Neural progenitor cell (in vitro differentiated cells): ENCODE measurements at regions not wholly inside any gene's neighbourhood (a gene's known extent, or its start where the extent isn't known, plus 50 kb on each side); places are given as distances from the start of the nearest gene placed in this dataset.

ENCODE experiments used
- DNase-seq: peaks from one replicate; pipeline ENCODE4 v3.0.0-alpha.2; 2016; ENCODE audit warnings: low spot score
- H2AFZ ChIP-seq: fragments of 200-600 bp; sonication (generic); replicated peaks from 2 replicates; pipeline ENCODE4 v1.6.1; 2016; ENCODE audit warnings: antibody characterized with exemption
- H3F3A ChIP-seq: fragments of 200-600 bp; sonication (generic); 2 replicates; pipeline ENCODE4 v1.6.1; 2016; ENCODE audit warnings: antibody characterized with exemption, low read depth
- H3K27ac ChIP-seq: fragments of 200-600 bp; sonication (generic); 2 replicates; pipeline ENCODE4 v1.5.1; 2016; ENCODE audit warnings: mild to moderate bottlenecking
- H3K27me3 ChIP-seq: fragments of 200-600 bp; sonication (generic); 2 replicates; pipeline ENCODE4 v1.6.1; 2016; ENCODE audit warnings: mild to moderate bottlenecking, moderate library complexity
- H3K36me3 ChIP-seq: fragments of 200-600 bp; sonication (generic); 2 replicates; pipeline ENCODE4 v1.5.1; 2016
- H3K4me1 ChIP-seq: fragments of 200-600 bp; sonication (generic); 2 replicates; pipeline ENCODE4 v1.6.1; 2016; ENCODE audit warnings: mixed run types
- H3K4me2 ChIP-seq: fragments of 200-600 bp; sonication (generic); 2 replicates; pipeline ENCODE4 v1.6.1; 2016
- H3K4me3 ChIP-seq: fragments of 200-600 bp; sonication (generic); 2 replicates; pipeline ENCODE4 v1.5.1; 2016
- H3K79me2 ChIP-seq: fragments of 200-600 bp; sonication (generic); 2 replicates; pipeline ENCODE4 v1.6.1; 2016; ENCODE audit warnings: low read depth
- H3K9ac ChIP-seq: fragments of 200-600 bp; sonication (generic); 2 replicates; pipeline ENCODE4 v1.6.1; 2016
- H3K9me3 ChIP-seq: fragments of 200-600 bp; sonication (generic); 2 replicates; pipeline ENCODE4 v1.5.1; 2016; ENCODE audit warnings: low read depth
- H4K20me1 ChIP-seq: fragments of 200-600 bp; sonication (generic); 2 replicates; pipeline ENCODE4 v1.6.1; 2016; ENCODE audit warnings: low read depth
- H3K27ac Mint-ChIP-seq: 3 replicates; pipeline ENCODE4 v1.8.0; 2021; ENCODE audit warnings: mixed read lengths
- H3K27me3 Mint-ChIP-seq: 2 replicates; pipeline ENCODE4 v1.8.0; 2022; ENCODE audit warnings: low read depth, mild to moderate bottlenecking, inconsistent platforms, moderate library complexity, mixed read lengths; ENCODE audit not compliant: insufficient read depth
- H3K36me3 Mint-ChIP-seq: 3 replicates; pipeline ENCODE4 v1.8.0; 2021; ENCODE audit warnings: mixed read lengths
- H3K4me1 Mint-ChIP-seq: 3 replicates; pipeline ENCODE4 v1.8.0; 2021; ENCODE audit warnings: mixed read lengths
- H3K4me3 Mint-ChIP-seq: 3 replicates; pipeline ENCODE4 v1.8.0; 2021; ENCODE audit warnings: mild to moderate bottlenecking, moderate library complexity, mixed read lengths
- H3K9me3 Mint-ChIP-seq: 3 replicates; pipeline ENCODE4 v1.8.0; 2020; ENCODE audit warnings: mixed read lengths
- EZH2 ChIP-seq: fragments of 200-600 bp; sonication (generic); IDR thresholded peaks from 2 replicates; pipeline ENCODE4 v1.6.1; 2017; ENCODE audit warnings: antibody characterized with exemption, mild to moderate bottlenecking, moderate library complexity
- EZH2phosphoT487 ChIP-seq: fragments of 200-600 bp; sonication (generic); IDR thresholded peaks from 2 replicates; pipeline ENCODE4 v1.6.1; 2017; ENCODE audit warnings: antibody characterized with exemption
- TF ChIP-seq, protein P1 (sequence below): fragments of 200-600 bp; sonication (generic); IDR thresholded peaks from 2 replicates; pipeline ENCODE4 v1.5.1; 2017; ENCODE audit warnings: antibody characterized with exemption, mild to moderate bottlenecking

DNA sequence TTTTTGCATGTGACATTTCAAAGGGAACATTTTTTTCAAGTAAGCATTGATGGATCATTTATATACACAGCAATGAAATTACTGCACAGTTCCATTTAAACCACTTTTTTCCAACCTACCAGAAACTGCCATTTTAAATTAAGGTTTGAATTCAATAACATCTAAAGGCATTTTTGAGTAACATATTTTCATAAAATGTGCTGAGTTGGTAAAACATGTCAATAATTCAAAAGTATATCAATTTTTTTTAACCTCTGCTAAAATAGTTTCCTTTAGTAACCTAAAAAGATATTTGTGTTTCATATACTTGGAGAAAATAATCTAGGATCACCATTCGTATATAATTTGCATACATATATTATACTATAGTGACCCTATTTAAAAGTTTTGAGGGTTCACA, 355.1 kb upstream of the KCNMB2 start:
- Histone ChIP-seq H3K4me2 (no peak overlapping the region), H3K9me3 (no peaks in the 10 kb centered on the region), H2AFZ (no peak overlapping the region), H3K79me2 (no peaks in the 10 kb centered on the region), H3F3A (no peaks in the 10 kb centered on the region), H3K27me3 (no peaks in the 10 kb centered on the region), H3K4me3 (no peak overlapping the region), H3K9ac (no peak overlapping the region), H3K27ac (no peak overlapping the region), H3K36me3 (no peaks in the 10 kb centered on the region), H3K4me1 (no peaks in the 10 kb centered on the region), H4K20me1 (no peaks in the 10 kb centered on the region)
- H3K9me3 Mint-ChIP-seq: no peaks in the 10 kb centered on the region
- H3K4me1 Mint-ChIP-seq: peaks cover 5% of the 10 kb centered on the region
- no peaks in the 10 kb centered on the region for H3K27me3 Mint-ChIP-seq
- H3K27ac Mint-ChIP-seq: no peak overlapping the region
- H3K4me3 Mint-ChIP-seq: no peak overlapping the region
- DNase-seq: no peak
- TF ChIP-seq, protein P1, sequence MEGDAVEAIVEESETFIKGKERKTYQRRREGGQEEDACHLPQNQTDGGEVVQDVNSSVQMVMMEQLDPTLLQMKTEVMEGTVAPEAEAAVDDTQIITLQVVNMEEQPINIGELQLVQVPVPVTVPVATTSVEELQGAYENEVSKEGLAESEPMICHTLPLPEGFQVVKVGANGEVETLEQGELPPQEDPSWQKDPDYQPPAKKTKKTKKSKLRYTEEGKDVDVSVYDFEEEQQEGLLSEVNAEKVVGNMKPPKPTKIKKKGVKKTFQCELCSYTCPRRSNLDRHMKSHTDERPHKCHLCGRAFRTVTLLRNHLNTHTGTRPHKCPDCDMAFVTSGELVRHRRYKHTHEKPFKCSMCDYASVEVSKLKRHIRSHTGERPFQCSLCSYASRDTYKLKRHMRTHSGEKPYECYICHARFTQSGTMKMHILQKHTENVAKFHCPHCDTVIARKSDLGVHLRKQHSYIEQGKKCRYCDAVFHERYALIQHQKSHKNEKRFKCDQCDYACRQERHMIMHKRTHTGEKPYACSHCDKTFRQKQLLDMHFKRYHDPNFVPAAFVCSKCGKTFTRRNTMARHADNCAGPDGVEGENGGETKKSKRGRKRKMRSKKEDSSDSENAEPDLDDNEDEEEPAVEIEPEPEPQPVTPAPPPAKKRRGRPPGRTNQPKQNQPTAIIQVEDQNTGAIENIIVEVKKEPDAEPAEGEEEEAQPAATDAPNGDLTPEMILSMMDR: no peak
- TF ChIP-seq EZH2: no peak
- no peak for TF ChIP-seq EZH2phosphoT487
- H3K36me3 Mint-ChIP-seq: no peaks in the 10 kb centered on the region

DNA sequence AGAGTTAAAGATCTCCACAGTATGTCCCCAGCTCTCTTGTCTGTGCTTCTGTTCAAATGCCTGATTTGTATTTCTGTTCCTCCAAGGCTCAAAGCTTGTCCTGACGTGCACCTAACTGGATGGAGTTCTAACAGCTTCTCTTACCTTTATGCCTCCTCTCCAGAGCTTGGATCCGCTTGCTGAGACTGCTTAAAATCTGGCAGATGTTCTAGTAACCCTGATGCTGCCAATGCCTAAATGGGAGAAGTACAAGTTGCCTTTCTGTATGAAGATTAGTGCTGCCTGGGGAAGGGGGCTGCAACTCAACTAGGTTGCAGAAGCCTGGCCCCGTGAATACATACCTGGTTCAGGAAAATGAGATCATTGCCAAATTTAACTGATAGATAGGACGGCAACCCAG, 354.5 kb upstream of the KCNMB2 start:
- no peak overlapping the region for H3K4me3 Mint-ChIP-seq
- Histone ChIP-seq H3K27ac (no peak overlapping the region), H3K9me3 (no peaks in the 10 kb centered on the region), H3K4me3 (no peak overlapping the region), H2AFZ (peak overlapping the region; percentile 69), H3K4me1 (no peaks in the 10 kb centered on the region), H3K36me3 (no peaks in the 10 kb centered on the region), H3K27me3 (no peaks in the 10 kb centered on the region), H3K79me2 (no peaks in the 10 kb centered on the region), H3F3A (no peaks in the 10 kb centered on the region), H3K9ac (no peak overlapping the region), H4K20me1 (no peaks in the 10 kb centered on the region), H3K4me2 (no peak overlapping the region)
- no peak overlapping the region for H3K27ac Mint-ChIP-seq
- no peaks in the 10 kb centered on the region for H3K36me3 Mint-ChIP-seq
- no peaks in the 10 kb centered on the region for H3K9me3 Mint-ChIP-seq
- TF ChIP-seq, protein P1: no peak
- TF ChIP-seq EZH2phosphoT487: no peak
- no peak for TF ChIP-seq EZH2
- H3K27me3 Mint-ChIP-seq: peaks cover 2% of the 10 kb centered on the region
- no peak for DNase-seq
- H3K4me1 Mint-ChIP-seq: peaks cover 5% of the 10 kb centered on the region

DNA sequence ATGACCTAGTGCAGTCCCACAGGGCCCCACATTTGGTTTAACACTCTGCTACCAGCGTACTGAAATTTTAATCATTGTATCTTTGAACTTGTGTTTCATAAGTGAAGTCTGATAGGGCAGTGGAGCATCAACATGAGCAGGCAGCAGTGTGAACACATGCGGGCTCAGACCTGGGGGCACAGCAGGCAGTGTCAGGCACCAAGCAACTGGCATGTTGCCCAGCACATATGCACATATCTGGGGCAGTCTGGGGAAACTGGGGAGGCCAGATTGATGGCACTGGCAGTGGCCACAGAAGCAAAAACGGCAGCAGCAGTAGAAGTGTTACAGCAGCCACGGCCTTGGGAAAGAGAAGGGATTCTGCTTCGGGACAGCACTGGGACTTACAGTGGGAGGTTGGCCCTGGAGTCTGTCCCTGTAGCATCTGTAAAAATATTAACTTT, 353.9 kb upstream of the KCNMB2 start:
- H3K36me3 Mint-ChIP-seq: no peaks in the 10 kb centered on the region
- no peaks in the 10 kb centered on the region for H3K9me3 ChIP-seq
- H3K27ac ChIP-seq: no peak overlapping the region
- H3K9me3 Mint-ChIP-seq: no peaks in the 10 kb centered on the region
- no peaks in the 10 kb centered on the region for H3K79me2 ChIP-seq
- no peak overlapping the region for H3K4me3 Mint-ChIP-seq
- no peaks in the 10 kb centered on the region for H4K20me1 ChIP-seq
- peaks cover 2% of the 10 kb centered on the region for H3K27me3 Mint-ChIP-seq
- peak overlapping the region; percentile 59 for H3K27ac Mint-ChIP-seq
- no peak for DNase-seq
- no peak overlapping the region for H3K9ac ChIP-seq
- no peak overlapping the region for H3K4me3 ChIP-seq
- TF ChIP-seq EZH2: no peak
- TF ChIP-seq, protein P1: no peak
- no peak for TF ChIP-seq EZH2phosphoT487
- no peaks in the 10 kb centered on the region for H3K36me3 ChIP-seq
- H3K4me1 ChIP-seq: no peaks in the 10 kb centered on the region
- no peaks in the 10 kb centered on the region for H3K27me3 ChIP-seq
- no peaks in the 10 kb centered on the region for H3F3A ChIP-seq
- peaks cover 5% of the 10 kb centered on the region for H3K4me1 Mint-ChIP-seq
- peak overlapping the region; percentile 69 for H2AFZ ChIP-seq
- H3K4me2 ChIP-seq: no peak overlapping the region
